Midbrain (tissue), 1 donor: ENCODE measurements at regions not wholly inside any gene's neighbourhood (a gene's known extent, or its start where the extent isn't known, plus 50 kb on each side); places are given as distances from the start of the nearest gene placed in this dataset.
"Not testable (repeated sequence)": the region's sequence is repeated elsewhere in the genome, so short reads cannot be mapped to it uniquely, and the experiment has no call there.

ENCODE experiments used
- DNase-seq: peaks from one replicate; lab custom pipeline; 2025; lab: John Stamatoyannopoulos, UW

DNA sequence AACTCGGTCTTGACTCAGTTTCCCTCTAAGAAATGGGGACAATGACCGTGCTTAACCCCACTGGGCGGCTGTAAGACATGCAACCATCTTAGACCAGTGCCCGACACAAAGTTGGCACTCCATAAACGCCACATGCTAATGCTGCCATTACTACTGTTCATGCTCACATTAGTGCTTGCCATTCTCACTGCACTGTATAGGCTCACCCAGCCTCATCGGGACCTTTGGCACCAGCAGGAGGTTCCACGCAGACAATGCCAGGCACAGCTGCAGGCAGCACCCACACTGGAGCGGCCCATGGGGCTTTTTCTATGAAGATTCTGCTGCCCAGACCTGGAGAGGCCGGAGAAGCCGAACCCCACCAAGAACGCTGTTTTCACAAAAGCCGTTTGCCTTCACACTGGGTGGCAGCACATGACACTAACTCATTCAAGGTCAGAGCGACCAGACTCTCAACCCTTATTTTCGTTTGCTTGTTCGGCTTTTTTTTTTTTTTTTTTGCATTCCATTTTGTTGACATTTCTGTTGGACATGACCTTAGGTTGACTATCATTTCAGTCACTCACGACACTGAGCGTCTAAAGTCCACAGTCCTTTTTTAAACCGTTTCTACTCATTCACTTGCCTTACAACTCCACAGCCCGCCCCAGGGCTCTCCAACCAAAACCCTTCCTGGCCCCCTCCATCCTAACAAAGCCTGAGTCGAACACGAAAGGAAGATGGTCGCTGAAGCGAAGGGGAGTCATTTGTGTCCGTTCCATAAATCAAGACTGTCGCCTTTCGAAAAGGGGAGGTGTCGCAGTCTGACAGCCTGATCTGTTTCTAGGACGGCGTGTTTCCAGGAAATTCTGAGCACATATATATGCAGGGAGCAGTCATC, 124.4 kb upstream of the RNF32 start:
- DNase-seq = peak; percentile 6

DNA sequence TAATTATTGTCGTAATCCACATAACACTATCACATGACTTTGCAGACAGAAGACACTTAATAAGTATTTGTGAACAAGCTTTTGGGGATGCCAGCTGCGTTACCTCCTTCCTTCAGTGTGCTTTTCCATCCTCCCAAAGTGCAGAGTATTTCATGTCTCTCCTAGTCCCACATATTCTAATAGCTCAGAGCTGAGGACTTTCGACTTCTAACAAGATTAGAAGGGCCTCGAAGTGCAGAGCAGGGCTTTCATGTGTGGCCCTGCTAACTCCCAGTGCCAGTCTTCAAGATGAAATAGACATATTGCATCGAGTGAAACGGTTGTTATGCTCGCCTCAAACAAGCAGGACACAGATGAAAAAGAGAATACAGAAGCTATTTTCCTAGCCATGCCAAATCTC, 125.7 kb upstream of the RNF32 start:
- no peak for DNase-seq

DNA sequence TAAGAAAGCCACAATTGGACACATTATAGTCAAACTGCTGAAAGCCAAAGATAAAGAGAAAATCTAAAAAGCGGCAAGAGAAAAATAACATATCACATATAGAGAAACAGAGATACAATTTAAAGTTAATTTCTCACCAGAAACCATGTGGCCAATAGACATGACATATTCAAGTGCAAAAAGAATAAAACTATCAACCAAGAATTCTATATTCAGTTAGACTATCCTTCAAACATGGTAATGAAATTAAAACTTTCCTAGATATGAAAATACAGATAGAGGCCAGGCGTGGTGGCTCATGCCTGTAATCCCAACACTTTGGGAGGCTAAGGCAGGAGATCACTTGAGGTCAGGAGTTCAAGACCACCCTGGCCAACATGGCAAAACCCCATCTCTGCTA, 129.1 kb upstream of the RNF32 start:
- no peak for DNase-seq

DNA sequence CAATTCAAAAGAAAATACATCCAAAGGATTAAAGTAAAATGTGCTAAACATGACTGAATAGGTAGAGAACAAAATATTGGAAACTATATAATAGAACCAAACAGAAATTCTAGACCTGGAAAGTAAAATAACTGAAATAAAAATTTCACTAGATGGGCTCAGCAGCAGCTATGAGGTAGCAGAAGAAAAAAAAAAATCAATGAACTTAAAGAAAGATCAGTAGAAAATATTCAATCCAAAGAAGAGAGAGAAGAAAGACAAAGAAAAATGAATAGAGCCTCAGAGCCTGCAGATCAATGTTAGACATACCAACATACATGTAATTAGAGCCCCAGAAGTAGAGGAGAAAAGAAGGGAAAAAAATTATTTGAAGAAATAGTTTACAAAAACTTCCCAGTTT, 129.6 kb upstream of the RNF32 start:
- DNase-seq = no peak

DNA sequence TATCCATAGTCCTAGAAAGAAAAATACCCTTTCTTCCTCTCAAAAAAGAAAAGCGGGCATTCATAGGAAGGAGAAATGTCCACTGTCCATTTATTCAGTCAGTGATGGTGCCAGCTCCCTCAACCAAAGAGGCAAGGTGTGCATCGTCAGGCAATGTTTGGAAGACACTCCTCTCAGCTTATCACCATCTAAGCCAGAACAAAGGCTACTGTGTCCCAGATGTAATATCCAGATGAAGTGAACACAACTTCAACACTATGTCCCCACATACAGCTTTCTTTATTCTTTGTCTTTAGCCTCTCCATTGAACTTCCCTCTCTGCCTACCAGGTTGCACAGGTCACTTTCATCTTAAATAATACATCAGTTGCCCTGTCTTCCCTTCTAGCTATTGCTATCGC, 131.4 kb upstream of the RNF32 start:
- no peak for DNase-seq

DNA sequence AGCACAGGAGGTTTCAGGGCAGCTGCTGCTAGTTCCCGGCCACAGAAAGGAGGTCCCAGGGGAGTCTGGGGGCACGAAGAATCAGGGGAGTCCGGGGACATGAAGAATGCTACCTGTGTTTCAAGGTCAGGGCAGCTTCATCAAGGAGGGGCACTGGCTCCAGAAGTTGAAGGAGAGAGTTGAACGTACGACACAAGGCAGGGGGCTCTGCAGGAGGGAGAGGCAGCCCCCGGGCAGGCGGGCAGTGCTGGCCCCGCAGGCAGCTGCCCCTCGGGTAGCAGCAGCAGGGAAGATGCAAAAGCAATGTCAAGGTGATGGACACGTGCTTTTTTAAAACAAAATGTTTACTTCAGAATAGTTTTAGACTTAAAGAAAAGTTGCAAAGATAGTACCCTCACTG, 134.7 kb upstream of the RNF32 start:
- no peak for DNase-seq

DNA sequence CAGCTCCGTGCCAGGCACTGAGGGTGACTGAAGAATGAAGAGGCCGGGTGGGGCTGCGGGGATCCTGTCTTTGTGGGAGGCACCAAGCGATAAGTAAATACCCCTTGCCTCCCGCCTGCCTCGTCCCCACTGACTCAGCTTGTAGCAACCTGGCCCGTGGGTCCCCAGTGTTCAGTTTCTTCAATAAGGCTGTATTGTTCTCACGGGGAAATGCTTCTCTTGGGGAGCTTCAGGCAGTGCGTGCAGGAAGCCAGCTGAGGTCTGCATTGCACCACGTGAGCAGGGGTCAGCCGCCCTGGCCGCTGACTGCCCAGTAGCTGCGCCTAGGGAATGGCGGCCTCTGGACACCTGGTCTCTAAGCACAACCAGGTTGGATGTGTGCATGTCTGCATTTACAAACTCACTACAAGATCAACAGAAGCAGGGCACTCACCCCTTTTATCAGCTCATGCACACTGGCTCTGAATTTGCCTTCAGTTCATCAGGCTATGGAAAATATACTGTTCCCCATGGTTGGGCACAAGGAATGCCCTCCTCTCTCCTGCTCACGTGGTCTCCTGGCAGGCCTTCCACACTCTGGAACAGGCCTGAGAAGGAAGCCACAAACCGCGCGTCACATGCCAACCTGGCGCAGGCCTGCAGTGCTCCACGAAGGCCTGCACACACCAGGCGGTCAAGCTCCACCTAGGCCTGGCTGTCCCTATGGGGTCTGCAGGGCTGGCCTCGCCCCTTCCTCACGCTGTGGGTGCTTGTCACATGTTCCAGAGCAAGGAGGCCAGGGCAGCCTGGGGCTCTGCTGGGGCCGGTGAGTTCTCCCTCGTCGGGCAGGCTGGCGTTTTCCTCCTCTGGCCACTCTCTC, 135.7 kb upstream of the RNF32 start:
- no peak for DNase-seq

DNA sequence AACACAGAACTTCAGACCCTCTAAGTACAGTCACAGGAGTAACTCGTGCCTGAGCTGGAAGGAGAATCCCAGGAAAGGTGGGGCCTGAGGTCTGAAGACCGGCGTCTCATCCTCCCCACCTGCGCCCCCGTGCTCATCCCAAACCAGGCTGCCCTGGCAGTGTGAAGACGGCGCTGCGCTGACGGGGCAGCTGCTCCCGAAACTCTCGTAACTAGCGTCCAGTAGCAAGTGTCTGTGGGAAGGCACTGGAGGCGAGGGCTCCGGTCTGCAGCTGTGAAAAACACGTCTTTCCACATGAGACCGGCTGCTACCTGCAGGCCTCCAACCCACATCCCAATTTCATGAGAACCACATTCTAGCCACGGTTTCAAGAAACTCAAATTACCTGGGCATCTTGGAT, 136.6 kb upstream of the RNF32 start:
- DNase-seq = no peak

DNA sequence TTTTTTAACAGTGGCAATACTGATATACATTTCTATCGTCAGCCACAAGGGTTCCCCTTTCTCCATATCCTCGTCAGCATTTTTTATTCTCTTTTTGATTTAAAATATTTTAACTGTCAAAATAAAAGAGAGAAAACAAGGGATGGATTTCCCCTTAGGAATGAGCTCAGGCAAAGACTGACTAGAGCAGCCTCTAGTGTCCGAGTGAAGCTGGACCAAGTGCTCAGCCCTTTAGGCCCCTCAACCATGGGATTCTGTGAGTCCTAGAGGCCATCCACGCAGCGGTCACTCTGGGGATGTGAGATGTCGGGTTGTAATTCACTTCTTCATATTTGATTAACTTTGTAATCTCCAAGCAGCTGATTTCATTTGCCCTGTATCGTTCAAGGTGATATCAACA, 137.4 kb upstream of the RNF32 start:
- DNase-seq = no peak

DNA sequence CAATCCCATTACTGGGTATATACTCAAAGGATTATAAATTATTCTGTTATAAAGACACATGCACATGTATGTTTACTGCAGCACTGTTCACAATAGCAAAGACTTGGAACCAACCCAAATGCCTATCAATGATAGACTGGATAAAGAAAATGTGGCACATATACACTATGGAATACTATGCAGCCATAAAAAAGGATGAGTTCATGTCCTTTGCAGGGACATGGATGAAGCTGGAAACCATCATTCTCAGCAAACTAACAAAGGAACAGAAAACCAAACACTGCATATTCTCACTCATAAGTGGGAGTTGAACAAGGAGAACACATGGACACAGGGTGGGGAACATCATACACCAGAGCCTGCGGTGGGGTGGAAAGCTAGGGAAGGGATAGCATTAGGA, 138.8 kb upstream of the RNF32 start:
- DNase-seq = not testable (repeated sequence)

DNA sequence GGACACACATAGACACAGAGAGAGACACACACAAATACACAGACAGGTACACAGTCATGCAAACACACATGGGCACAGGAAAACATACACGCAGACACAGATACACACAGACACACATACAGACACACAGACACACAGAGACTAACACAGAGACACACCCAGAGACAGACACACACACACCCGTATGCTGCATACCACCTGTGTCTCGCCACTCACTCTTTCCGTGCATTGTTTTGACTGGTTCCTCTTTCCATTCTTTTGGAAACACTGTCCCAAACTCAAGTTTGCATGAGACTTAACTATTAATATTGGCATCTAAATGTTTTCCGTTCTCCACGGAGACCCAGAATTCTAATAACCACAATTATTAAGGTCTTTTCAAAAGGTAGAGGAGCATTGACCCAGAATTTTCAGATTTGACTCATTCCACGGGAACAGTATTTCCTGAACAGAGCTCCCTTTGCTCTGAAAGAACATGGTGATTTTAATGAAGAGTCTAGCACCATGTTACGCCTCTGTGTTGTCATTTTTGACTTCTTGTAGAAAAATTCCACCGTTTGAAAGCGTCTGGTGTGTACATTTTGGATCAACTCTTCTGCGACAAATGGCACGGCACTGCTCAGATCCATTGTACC, 141.2 kb upstream of the RNF32 start:
- DNase-seq = no peak

DNA sequence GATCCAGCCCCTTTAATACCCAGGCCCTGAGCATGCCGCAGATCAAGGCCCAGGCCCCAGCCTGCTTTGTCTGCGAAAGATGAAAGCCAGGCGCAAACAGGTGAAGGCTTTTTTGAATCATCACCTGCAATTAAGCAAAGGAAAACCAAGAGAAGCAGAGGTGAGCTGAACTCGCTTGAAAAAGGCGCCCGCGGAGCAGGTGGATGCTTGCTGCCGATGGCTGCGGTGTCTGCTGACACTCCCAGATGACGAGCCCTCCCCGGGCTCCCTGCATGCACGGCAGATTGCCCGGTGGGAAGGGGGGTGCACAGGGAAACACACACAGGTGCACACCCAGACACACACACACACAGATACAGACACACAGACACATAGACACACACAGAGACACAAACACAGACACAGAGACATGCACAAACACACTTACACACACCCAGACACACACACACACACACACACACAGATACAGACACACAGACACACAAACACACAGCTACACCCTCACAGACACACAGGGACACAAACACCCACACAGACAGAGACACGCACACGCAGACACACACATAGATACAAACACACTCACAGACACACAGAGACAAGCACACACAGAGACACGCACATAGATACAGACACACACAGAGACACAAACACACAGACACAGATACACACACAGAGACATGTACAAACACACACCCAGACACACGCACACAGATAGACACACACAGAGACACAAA, 142.6 kb upstream of the RNF32 start:
- no peak for DNase-seq

DNA sequence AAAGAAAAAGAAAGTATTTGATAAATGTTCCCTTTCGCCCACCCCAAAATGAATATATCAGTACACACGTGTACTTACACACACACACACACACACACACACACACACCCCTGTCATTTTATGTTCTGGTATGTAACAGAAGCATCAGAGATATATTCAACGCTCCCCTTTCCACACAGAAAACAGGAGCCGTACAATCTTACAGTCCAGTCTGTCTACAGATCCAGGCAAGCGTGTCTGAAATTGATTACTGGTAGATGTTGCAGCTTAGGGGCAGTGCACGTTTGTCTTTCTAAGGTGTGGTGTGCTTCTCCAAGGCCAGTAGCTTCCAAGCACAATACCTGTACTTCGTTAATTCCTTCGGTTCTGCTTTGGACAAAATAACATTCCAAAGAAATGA, 143.7 kb upstream of the RNF32 start:
- no peak for DNase-seq

DNA sequence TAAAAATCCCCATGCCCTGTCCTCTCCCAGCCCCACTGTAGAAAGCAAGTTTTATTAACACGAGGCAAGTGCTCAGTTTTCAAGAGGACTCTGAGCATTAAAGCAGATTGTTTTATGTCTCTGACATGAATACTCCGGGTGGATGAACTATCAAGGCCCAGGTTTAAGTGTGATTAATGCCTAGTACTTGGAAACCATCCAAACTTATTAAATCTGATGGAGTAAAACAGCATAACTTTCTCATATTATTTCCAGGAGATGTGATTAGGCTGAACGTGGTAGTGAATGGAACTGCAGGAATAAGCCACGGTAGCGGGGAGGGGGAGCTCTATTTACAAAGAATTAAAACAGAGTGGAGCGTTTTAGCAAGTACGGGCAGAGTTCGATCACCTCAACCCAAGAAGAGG, 144.2 kb upstream of the RNF32 start:
- no peak for DNase-seq

DNA sequence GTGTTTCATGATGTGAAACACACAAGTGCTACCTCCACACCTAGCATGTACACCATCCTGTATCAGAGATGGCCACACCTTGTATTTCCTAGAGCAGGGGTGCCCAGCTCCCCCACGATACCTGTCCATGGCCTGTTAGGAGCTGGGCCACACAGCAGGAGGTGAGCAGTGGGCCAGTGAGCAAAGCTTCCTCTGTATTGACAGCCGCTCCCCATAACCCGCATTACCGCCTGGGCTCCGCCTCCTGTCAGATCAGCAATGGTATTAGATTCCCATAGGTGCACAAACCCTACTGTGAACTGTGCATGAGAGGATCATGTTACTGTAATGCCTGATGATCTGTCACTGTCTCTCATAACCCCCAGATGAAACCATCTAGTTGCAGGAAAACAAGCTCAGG, 145.6 kb upstream of the RNF32 start:
- no peak for DNase-seq

DNA sequence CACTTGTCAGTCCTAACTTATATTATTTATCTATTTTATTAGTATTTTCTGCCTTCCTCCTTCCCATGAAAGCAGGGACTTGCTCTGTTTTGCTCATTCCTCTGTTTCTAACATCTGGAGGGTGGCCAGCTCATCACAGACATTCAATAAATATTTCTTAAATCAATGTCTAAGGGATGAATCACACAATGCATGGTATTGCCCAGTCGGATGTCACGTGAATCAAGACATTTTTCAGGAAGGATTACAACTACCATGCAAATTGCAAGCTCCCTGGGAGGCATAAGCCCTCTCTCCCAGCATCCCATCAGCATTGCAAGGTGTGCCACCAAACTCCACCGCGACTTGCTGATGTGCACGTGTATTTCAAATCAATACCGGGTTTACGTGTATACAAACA, 146.6 kb upstream of the RNF32 start:
- no peak for DNase-seq

DNA sequence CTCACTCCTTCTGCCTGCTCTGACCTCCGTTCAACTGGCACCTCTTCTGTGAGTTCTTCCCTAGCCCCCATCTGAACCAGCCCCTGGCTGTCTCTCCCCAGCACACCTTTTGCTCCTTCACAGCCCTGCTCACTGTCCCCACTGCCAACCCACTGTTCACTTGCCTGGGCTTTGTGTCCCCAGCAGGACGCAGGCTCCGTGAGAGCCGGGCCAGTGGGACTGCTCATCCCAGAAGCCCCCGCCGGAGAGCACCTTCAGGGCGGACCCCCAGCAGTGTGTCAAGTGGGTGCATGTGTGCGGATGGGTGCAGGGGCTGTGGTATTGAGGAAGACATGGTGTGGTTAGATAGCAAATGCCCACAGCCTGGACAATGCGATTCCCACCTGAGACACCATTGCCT, 148.4 kb upstream of the RNF32 start:
- DNase-seq = no peak

DNA sequence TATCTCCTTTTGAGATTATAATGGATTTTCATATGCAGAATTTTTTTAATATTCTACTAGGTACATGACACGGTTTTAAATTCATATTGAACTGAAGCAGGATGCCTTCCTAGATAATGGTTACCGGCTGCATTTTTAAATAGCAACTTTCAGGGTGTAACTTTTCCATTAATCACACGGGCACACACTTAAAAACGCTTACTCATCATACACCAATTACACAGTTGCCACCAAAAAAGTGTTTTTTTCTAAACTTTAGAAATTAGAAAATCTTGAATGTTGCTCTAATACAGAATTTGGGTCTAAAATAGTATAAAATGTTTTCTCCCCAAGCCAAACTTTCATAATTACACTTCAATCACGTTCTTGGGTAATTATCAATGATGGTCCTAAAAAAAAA, 149.1 kb upstream of the RNF32 start:
- DNase-seq = no peak

DNA sequence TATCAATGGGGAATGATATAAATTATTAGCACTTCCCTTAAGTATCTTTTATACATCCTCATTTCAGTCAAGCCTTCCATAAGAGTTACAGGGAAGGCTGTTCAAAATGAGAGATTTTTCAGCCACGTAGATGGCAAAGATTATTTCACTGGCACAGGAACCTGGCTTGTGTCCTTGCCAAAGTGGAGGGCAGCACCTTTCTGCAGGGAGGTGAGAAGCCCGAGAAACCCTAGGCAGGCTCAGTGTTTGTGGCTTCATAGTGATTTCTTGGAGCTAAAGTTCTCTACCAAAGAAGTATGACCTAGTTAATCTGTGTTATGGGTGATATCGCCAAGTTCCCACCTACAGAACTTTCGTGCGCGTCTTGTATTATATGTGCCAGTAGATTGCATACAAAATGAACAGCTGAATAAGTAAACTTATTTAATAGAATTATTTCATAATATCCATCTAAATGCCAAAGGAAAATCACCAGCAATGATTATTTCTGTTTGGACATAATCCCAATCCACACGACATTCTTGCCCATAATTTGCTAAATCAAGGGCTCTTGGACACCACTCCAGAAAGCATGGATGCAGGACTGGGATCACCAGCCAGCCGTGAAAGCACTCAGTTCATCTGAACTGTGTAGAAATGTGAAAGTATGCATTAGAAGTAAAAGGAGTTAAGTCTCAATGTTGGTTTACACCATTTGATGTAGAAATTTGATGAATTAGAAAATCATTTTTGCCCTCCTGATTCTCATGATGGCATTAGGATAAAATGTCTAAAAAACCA, 150.4 kb upstream of the RNF32 start:
- DNase-seq = no peak

DNA sequence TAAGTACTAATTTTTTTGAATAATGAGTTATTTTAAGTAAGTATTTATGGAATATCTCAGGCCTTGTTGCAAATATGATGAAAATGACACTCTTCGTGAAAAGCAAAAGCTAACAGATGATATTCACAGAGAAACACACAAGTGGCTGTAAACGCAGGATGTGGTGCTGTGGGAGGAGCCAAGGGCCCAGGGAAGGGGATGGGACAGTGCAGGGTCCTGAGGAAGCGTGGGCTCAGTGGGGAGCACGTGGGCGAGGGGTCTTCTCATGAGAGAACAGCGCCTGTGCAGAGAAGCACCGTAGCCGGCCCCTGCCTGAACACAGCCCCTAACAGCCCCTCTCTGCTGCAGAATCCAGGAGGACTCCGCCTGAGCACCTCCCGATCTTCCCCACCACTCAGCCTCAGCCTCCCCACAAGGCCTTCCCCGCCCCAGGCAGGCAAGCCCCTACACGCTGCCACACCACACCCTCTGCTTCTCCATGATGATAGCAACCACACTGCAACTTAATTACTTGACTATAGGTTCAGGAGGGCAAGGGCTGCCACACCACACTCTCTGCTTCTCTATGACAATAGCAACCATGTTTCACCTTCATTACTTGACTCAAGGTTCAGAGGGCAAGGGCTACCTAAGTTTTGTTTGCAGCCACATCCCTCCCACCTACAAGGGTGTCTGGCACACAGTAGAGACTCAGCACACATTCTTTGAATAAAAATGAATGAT, 152.6 kb upstream of the RNF32 start:
- DNase-seq = no peak

DNA sequence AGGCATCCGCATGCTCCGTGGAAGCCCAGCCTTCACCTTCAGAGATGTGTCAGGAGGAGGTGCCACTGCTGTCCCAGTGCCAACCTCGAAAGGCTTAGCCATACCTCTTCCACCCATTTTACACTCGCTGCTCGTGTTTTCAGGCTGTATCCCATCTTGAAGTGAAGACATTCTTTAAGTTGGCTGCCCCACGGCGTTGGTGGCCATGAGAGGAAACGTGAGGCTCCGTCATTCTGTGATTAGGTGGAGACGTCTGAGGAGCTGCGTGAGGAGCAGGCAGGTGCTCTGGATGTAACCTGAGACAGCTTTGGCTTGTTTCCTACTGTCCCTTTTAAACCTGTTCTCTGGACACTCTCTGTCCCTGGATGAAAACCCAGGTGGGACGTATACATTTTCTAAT, 159.9 kb upstream of the RNF32 start:
- no peak for DNase-seq
